Astrocyte of the cerebellum (primary cell): ENCODE measurements at regions not wholly inside any gene's neighbourhood (a gene's known extent, or its start where the extent isn't known, plus 50 kb on each side); places are given as distances from the start of the nearest gene placed in this dataset.

Experiments used
- DNase-seq: peaks from one replicate; pipeline ENCODE4 v3.0.0-alpha.2; 2011; ENCODE audit warnings: low read depth
- H3K4me3 ChIP-seq: 2 replicates; pipeline ENCODE4 v1.5.1; 2011; ENCODE audit warnings: mild to moderate bottlenecking, low read depth, low read length, moderate library complexity
- in situ Hi-C: cut with HindIII; loops from 2 replicates; pipeline ENCODE4 v1.10.0; 2017; ENCODE audit warnings: low sequenced_read_pairs
- TF ChIP-seq, protein P1 (sequence below): IDR thresholded peaks from 2 replicates; pipeline ENCODE4 v1.5.1; 2012; ENCODE audit warnings: low read length, low read depth, moderate library complexity, mild to moderate bottlenecking; ENCODE audit errors: missing control alignments

DNA sequence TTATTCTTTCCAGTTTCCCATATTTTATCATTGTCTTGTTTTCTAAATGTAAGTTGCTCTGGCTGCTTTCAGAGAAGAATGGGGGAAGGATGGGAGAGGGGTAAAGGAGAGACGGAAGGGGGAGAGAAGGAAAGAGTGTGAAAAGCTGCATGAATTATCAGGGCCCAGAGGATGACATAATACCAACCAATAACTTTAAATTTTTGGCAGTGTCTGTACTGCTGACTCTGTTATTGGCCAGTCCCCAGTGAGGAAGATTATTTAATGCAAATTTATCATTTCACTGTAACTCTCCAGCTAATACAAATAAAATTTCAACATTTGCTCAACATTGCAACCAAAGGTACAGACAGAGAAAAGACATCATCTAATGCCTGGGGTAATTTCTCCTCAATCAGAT lies 551.7 kb upstream of the CFAP20DC start:
- TF ChIP-seq, protein P1, sequence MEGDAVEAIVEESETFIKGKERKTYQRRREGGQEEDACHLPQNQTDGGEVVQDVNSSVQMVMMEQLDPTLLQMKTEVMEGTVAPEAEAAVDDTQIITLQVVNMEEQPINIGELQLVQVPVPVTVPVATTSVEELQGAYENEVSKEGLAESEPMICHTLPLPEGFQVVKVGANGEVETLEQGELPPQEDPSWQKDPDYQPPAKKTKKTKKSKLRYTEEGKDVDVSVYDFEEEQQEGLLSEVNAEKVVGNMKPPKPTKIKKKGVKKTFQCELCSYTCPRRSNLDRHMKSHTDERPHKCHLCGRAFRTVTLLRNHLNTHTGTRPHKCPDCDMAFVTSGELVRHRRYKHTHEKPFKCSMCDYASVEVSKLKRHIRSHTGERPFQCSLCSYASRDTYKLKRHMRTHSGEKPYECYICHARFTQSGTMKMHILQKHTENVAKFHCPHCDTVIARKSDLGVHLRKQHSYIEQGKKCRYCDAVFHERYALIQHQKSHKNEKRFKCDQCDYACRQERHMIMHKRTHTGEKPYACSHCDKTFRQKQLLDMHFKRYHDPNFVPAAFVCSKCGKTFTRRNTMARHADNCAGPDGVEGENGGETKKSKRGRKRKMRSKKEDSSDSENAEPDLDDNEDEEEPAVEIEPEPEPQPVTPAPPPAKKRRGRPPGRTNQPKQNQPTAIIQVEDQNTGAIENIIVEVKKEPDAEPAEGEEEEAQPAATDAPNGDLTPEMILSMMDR: no peak
- in situ Hi-C loops: no loop called here
- H3K4me3 ChIP-seq: no peak overlapping the region
- no peak for DNase-seq

DNA sequence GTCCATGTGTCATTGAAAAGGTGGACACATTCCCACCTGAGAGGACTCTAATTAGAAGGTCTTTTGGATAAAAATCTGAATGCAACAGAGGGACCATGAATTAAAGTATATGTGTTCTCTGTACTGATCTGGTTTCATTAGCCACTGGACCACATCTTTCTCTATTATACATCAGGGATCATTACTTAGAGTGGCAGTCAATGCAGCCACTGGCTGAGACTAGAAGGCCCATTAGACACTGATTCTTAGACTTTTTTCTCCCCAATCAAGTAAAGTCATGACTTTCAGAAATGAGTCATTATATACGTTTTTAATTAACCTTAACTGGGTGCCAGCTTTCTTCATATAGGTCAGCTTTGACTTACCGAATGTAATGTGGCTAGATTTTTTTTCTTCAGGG lies 550.8 kb upstream of the CFAP20DC start:
- TF ChIP-seq, protein P1: no peak
- no peak for DNase-seq
- in situ Hi-C loops: no loop called here
- no peak overlapping the region for H3K4me3 ChIP-seq

DNA sequence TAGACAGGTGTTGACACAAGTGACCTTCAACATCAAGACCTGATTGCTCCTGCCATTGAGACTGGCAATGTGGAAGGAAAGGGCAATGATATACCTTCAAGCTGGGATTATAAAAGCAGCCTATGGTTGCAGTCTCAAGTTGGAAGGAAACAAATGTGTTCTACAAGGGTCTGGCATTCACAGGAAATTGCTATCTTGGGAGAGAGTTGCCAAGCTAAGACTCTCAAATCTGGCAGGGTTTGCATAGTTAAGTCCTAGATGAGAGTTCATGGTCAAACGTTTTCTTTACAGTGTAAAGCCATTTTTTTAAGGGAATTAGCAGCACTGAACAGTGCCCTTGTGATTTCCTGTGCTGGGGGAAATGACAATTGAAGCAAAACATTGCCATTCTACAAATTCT lies 546.9 kb upstream of the CFAP20DC start:
- in situ Hi-C loops: no loop called here
- TF ChIP-seq, protein P1: no peak
- no peak overlapping the region for H3K4me3 ChIP-seq
- no peak for DNase-seq

DNA sequence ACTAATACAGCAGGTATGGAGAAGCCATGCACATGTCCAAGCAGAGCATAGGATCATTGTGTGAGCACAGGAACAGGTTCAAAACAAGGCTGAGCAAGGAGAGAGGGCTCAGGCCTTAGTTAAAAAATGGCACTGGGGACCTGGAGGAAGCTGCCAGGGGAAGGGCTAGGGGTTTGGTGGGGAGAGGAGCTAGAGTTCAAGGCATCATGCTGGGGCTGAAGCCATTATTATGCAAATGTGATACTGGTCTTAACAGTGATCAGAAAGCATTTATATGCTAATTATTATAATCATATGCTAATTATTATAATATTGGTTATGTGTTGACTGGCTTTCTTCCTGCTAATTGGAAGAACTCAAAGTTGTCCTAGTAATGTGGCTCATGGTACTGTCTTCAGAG lies 546.0 kb upstream of the CFAP20DC start:
- no peak for DNase-seq
- H3K4me3 ChIP-seq: no peak overlapping the region
- TF ChIP-seq, protein P1: no peak
- in situ Hi-C loops: no loop called here

DNA sequence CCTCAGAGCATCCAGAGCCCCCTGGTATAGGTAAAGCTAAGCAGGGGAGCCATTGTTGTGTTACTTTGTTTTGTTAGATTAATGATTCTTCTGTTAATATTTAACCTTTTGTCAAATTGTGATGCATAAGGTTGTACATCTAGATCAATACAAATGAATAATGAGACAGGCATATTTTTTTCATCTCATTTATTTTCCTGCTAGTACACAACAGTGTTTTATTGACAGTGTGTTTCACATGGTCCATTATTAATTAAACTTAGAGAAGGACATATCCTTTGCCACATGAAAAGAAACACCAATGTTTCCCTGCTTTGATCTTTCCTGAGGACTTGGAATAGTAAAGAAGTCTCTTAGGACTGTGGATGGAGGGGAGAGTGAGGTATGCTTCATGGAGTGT lies 543.6 kb upstream of the CFAP20DC start:
- TF ChIP-seq, protein P1: no peak
- no peak for DNase-seq
- in situ Hi-C loops: no loop called here
- no peak overlapping the region for H3K4me3 ChIP-seq

DNA sequence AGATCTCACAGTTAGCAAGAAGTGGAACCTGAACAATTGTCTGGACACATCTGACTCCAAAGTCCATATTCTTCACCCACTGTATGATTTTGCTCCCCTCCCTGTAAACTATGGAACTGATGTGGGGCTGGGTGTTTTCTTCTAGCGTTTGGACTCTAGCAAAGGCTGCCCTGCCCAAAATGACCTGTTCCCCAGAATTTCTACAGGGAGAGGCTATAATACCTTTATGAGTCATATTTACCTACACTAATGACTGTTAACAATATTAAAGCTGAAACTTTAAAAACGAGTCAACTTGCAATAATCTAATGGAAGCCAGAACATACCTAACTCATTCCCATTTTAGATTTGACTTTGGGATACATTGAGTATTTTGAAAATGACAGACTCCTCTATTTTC lies 531.2 kb upstream of the CFAP20DC start:
- in situ Hi-C loops: no loop called here
- H3K4me3 ChIP-seq: no peak overlapping the region
- TF ChIP-seq, protein P1: no peak
- no peak for DNase-seq

DNA sequence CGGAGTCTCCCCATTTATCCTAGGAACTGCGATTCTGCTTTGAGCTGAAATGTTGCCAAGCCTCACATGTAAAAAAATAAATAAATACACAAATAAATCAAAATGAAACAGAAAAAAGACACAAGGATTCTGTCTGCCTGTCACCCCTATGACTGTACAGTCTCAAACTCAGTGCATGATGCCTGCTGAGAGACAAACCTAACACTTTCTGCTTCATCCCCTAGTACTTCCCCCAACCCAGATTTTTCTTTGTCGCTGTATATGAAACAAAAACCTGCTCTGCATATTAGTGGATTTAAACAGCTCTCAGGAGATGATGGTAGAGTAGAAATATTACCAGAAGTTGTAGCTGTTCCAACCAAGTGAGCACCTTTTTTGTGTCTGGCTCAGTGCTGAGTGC lies 530.7 kb upstream of the CFAP20DC start:
- in situ Hi-C loops: no loop called here

More for the DNA sequence above, 530.7 kb upstream of the CFAP20DC start:
- no peak for DNase-seq
- TF ChIP-seq, protein P1: no peak
- no peak overlapping the region for H3K4me3 ChIP-seq
